ENCODE measurements at regions not wholly inside any gene's neighbourhood (a gene's known extent, or its start where the extent isn't known, plus 50 kb on each side); places are given as distances from the start of the nearest gene placed in this dataset.

DNA sequence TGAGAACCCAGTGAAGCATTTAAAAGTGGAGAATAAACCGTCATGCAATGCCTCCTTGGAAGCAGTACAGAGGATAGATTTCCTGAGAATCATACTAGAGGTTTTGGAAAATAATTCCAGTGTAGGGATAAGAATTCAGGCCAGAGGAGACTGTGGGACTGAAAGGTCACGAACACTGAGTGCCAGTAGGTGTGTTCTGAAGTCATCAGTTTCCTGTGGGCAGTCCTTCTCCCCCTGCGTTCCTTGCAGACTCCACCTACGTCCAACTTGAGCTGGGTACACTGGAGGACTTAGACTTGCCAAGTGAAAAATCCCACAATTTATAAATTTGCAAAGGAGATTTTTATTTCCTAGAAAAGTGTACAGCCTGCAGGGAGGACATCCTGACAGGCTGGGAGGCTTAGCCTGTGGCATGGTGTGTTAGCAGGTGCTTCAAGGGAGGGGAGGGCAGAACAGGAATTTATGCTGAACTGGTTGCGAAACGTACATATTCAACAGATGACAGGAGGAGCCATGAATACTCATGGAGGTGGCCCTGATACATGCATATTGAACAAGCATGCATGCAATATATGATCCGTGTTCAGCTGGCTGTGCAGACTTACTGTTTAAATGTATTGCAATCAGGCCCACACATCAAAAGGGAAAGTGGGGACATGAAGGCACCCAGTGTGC, 72.9 kb upstream of the POM121L12 start:
- no peak overlapping the region for H3K18ac ChIP-seq (ENCODE audit: low read depth, low read length)
- H3K56ac ChIP-seq (ENCODE audit: extremely low read depth, insufficient read depth, low read length): no peak overlapping the region
- H3K9ac ChIP-seq (ENCODE audit: low read depth, low read length): no peak overlapping the region
- BruUV-seq (replicated peaks): no TSS peak
- no peaks in the 10 kb centered on the region for H3K36me3 ChIP-seq (ENCODE audit: control insufficient read depth, insufficient read depth, low read length)
- DNase-seq (no peak), ATAC-seq (ENCODE audit: low read depth) (no peak)
- no peaks in the 10 kb centered on the region for H3K27me3 ChIP-seq (ENCODE audit: control insufficient read depth, insufficient read depth, low read length)
- H3K4me3 ChIP-seq (ENCODE audit: insufficient read depth, low read depth, low read length): no peak overlapping the region
- no peak overlapping the region for H2BK5ac ChIP-seq (ENCODE audit: low read depth, low read length, poor library complexity, severe bottlenecking)
- no peak overlapping the region for H2AK9ac ChIP-seq (replicated peaks; ENCODE audit: low read depth, low read length, poor library complexity)
- no peak overlapping the region for H2BK120ac ChIP-seq (ENCODE audit: low read depth, low read length)
- no peak overlapping the region for H2AFZ ChIP-seq (replicated peaks; ENCODE audit: low read length, poor library complexity)
- H4K20me1 ChIP-seq (ENCODE audit: insufficient read depth, low read length): no peaks in the 10 kb centered on the region
- no peak overlapping the region for H3K14ac ChIP-seq (replicated peaks; ENCODE audit: low read depth, low read length)
- no peak for TF ChIP-seq MAZ (IDR thresholded peaks at IDR 0.05; ENCODE audit: borderline replicate concordance, low read depth, low read length)
- TF ChIP-seq MAFK (IDR thresholded peaks at IDR 0.05; ENCODE audit: low read depth, low read length): no peak
- TF ChIP-seq, protein P1, sequence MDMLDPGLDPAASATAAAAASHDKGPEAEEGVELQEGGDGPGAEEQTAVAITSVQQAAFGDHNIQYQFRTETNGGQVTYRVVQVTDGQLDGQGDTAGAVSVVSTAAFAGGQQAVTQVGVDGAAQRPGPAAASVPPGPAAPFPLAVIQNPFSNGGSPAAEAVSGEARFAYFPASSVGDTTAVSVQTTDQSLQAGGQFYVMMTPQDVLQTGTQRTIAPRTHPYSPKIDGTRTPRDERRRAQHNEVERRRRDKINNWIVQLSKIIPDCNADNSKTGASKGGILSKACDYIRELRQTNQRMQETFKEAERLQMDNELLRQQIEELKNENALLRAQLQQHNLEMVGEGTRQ (IDR thresholded peaks at IDR 0.05; ENCODE audit: low read depth, low read length): no peak
- no peak for TF ChIP-seq RAD21 (IDR thresholded peaks at IDR 0.05; ENCODE audit: low read length)
- no peak for TF ChIP-seq RCOR1 (IDR thresholded peaks at IDR 0.05; ENCODE audit: insufficient replicate concordance, low read length)
- no peak for TF ChIP-seq CHD1 (IDR thresholded peaks at IDR 0.05; ENCODE audit: low read depth, low read length)
- no peak for TF ChIP-seq MXI1 (IDR thresholded peaks at IDR 0.05; ENCODE audit: borderline replicate concordance, low read depth, low read length)
- no peak for TF ChIP-seq CTCF (conservative IDR thresholded peaks at IDR 0.05; ENCODE audit: low read depth, low read length)
- no peak for TF ChIP-seq BHLHE40 (IDR thresholded peaks at IDR 0.05; ENCODE audit: low read depth, low read length)
- TF ChIP-seq FOS (IDR thresholded peaks at IDR 0.05; ENCODE audit: low read depth, low read length): no peak
- TF ChIP-seq NFE2L2 (IDR thresholded peaks at IDR 0.05; ENCODE audit: low read depth, low read length): no peak
- TF ChIP-seq CEBPB (IDR thresholded peaks at IDR 0.05; ENCODE audit: low read depth, low read length): no peak
- no peak for TF ChIP-seq POLR2A (IDR thresholded peaks at IDR 0.05; ENCODE audit: low read depth, low read length)
- TF ChIP-seq SMC3 (IDR thresholded peaks at IDR 0.05; ENCODE audit: low read depth, low read length): no peak
- no peak overlapping the region for H4K8ac ChIP-seq (ENCODE audit: low read depth in 2 of 2, low read length in 2 of 2)
- CTCF ChIA-PET: no interaction called here
- H3K23ac ChIP-seq (ENCODE audit: low read depth, low read length): no peak overlapping the region
- H2AK5ac ChIP-seq (ENCODE audit: low read depth, low read length): no peak overlapping the region
- no peak overlapping the region for H4K91ac ChIP-seq (ENCODE audit: insufficient read depth, low read depth, low read length)
- POLR2A ChIA-PET (ENCODE audit: unreplicated experiment): no interaction called here
- dilution Hi-C loops (cut with HindIII; ENCODE audit: low sequenced_read_pairs, unreplicated experiment) (no loop called here), in situ Hi-C loops (cut with MboI; ENCODE audit: low sequenced_read_pairs) (no loop called here), intact Hi-C loops (cut with micrococcal nuclease) (no loop called here)
- no peaks in the 10 kb centered on the region for H3K4me1 ChIP-seq (ENCODE audit: control insufficient read depth, insufficient read depth, low read length)
- peaks cover 10% of the 10 kb centered on the region for H3K9me3 ChIP-seq (ENCODE audit: control insufficient read depth, insufficient read depth, low read length)
- no peak overlapping the region for H3K4ac ChIP-seq (ENCODE audit: low read depth, low read length)
- H3K4me2 ChIP-seq (ENCODE audit: low read depth, low read length): no peak overlapping the region
- H3K79me1 ChIP-seq (ENCODE audit: low read depth in 1 of 2, low read length in 2 of 2): no peaks in the 10 kb centered on the region
- H4K5ac ChIP-seq (ENCODE audit: low read depth, low read length): no peak overlapping the region
- H2BK15ac ChIP-seq (ENCODE audit: low read depth, low read length): no peak overlapping the region
- H2BK20ac ChIP-seq (ENCODE audit: low read depth, low read length): no peak overlapping the region
- no peak overlapping the region for H3K27ac ChIP-seq (ENCODE audit: insufficient read depth, low read length)
- 20% methylated on average over 1 of the region's 7 CpGs; no CpG with 5 or more reads in 1 of the 2 experiments for WGBS, 2 experiments (ENCODE audit: extremely low coverage in 2 of 2, insufficient read length in 1 of 2)
- no peaks in the 10 kb centered on the region for H3K9me1 ChIP-seq (ENCODE audit: insufficient read depth, low read length)
